Peyer's patch (tissue), 4 donors: ENCODE measurements at regions not wholly inside any gene's neighbourhood (a gene's known extent, or its start where the extent isn't known, plus 50 kb on each side); places are given as distances from the start of the nearest gene placed in this dataset.

Experiments
- DNase-seq, 3 donors: peaks; one replicate each; pipeline ENCODE4 v3.0.0-alpha.2; 2017 to 2019
- H3K27ac ChIP-seq, 4 donors: fragments of 200-600 bp; sonication (generic); one replicate each; pipeline ENCODE4 v1.5.1; 2016 to 2019
- H3K27me3 ChIP-seq, 2 donors: fragments of 200-600 bp; sonication (generic); one replicate each; pipeline ENCODE4 v1.5.1; 2019
- H3K36me3 ChIP-seq, 3 donors: fragments of 200-600 bp; sonication (generic); one replicate each; pipeline ENCODE4 v1.5.1; 2016 to 2019
- H3K4me1 ChIP-seq, 4 donors: fragments of 200-600 bp; sonication (generic); one replicate each; pipeline ENCODE4 v1.5.1; 2016 to 2019
- H3K4me3 ChIP-seq, 4 donors: fragments of 200-600 bp; sonication (generic); 1 replicate in 3 of 4; 2 replicates in 1 of 4; pipeline ENCODE4 v1.5.1; 2016 to 2019; ENCODE audit warnings: mild to moderate bottlenecking in 1 of 4
- H3K9me3 ChIP-seq, 4 donors: fragments of 200-600 bp; sonication (generic); one replicate each; pipeline ENCODE4 v1.5.1; 2016 to 2019; ENCODE audit warnings: mild to moderate bottlenecking in 1 of 4
- CTCF ChIP-seq, 6 experiments: fragments of 450-650 bp in 4 of 6; fragments of 200-600 bp in 2 of 6; sonication (generic) in 1 of 6; IDR thresholded peaks; one replicate each; pipeline ENCODE4 v1.5.1; 2017 to 2019; ENCODE audit warnings: antibody characterized with exemption in 6 of 6, mild to moderate bottlenecking in 3 of 6, moderate library complexity in 1 of 6
- POLR2A ChIP-seq, 2 donors: fragments of 450-650 bp; IDR thresholded peaks; one replicate each; pipeline ENCODE4 v1.5.1; 2017; ENCODE audit warnings: antibody characterized with exemption in 2 of 2, mild to moderate bottlenecking in 2 of 2, moderate library complexity in 2 of 2

GRCh38 chr6:19319005-19319404 lies 518.2 kb upstream of the ID4 start:
- H3K4me1 ChIP-seq: no peaks in the 10 kb centered on the region
- H3K27me3 ChIP-seq: no peaks in the 10 kb centered on the region
- no peak overlapping the region for H3K27ac ChIP-seq
- H3K36me3 ChIP-seq: no peaks in the 10 kb centered on the region
- DNase-seq: no peak
- TF ChIP-seq CTCF (IDR thresholded peaks at IDR 0.05) (no peak), POLR2A (IDR thresholded peaks at IDR 0.05) (no peak)
- H3K4me3 ChIP-seq: no peak overlapping the region
- H3K9me3 ChIP-seq: no peaks in the 10 kb centered on the region

- no peak for DNase-seq
- Histone ChIP-seq H3K36me3 (no peaks in the 10 kb centered on the region), H3K4me3 (no peak overlapping the region), H3K4me1 (no peaks in the 10 kb centered on the region), H3K9me3 (no peaks in the 10 kb centered on the region), H3K27me3 (no peaks in the 10 kb centered on the region), H3K27ac (no peak overlapping the region)
- TF ChIP-seq POLR2A (IDR thresholded peaks at IDR 0.05) (no peak), CTCF (IDR thresholded peaks at IDR 0.05) (no peak)
These were observed 517.0 kb upstream of the ID4 start for GRCh38 chr6:19320111-19320581.

- TF ChIP-seq POLR2A (IDR thresholded peaks at IDR 0.05) (no peak), CTCF (IDR thresholded peaks at IDR 0.05) (no peak)
- H3K27me3 ChIP-seq: no peaks in the 10 kb centered on the region
- H3K9me3 ChIP-seq: no peaks in the 10 kb centered on the region
- H3K4me3 ChIP-seq: no peak overlapping the region
- DNase-seq: no peak
- H3K27ac ChIP-seq: no peak overlapping the region
- no peaks in the 10 kb centered on the region for H3K4me1 ChIP-seq
- H3K36me3 ChIP-seq: no peaks in the 10 kb centered on the region
These were observed 514.3 kb upstream of the ID4 start for GRCh38 chr6:19322691-19323485.

GRCh38 chr6:19324376-19324775 lies 512.8 kb upstream of the ID4 start:
- no peak for DNase-seq
- TF ChIP-seq CTCF (IDR thresholded peaks at IDR 0.05) (no peak), POLR2A (IDR thresholded peaks at IDR 0.05) (no peak)
- H3K4me3 ChIP-seq: no peak overlapping the region
- no peak overlapping the region for H3K27ac ChIP-seq
- no peaks in the 10 kb centered on the region for H3K36me3 ChIP-seq
- H3K9me3 ChIP-seq: no peaks in the 10 kb centered on the region
- no peaks in the 10 kb centered on the region for H3K27me3 ChIP-seq
- H3K4me1 ChIP-seq: no peaks in the 10 kb centered on the region

GRCh38 chr6:19325335-19325789 lies 511.8 kb upstream of the ID4 start:
- Histone ChIP-seq H3K4me1 (no peaks in the 10 kb centered on the region), H3K27ac (no peak overlapping the region), H3K27me3 (no peaks in the 10 kb centered on the region), H3K9me3 (no peaks in the 10 kb centered on the region), H3K4me3 (no peak overlapping the region), H3K36me3 (no peaks in the 10 kb centered on the region)
- DNase-seq: no peak
- TF ChIP-seq POLR2A (IDR thresholded peaks at IDR 0.05): no peak
- no peak for TF ChIP-seq CTCF (IDR thresholded peaks at IDR 0.05)
